Uterus (tissue), 3 donors: ENCODE measurements at regions not wholly inside any gene's neighbourhood (a gene's known extent, or its start where the extent isn't known, plus 50 kb on each side); places are given as distances from the start of the nearest gene placed in this dataset.

ENCODE experiments used
- DNase-seq, 2 donors: peaks; one replicate each; pipeline ENCODE4 v3.0.0-alpha.2; 2019 to 2020
- H3K27ac ChIP-seq, 2 donors: fragments of 200-600 bp; sonication (generic); 1 replicate in 1 of 2; 2 replicates in 1 of 2; pipeline ENCODE4 v1.5.1; 2016 to 2018
- H3K27me3 ChIP-seq, 2 donors: fragments of 200-600 bp; sonication (generic); one replicate each; pipeline ENCODE4 v1.5.1; 2018 to 2019; ENCODE audit warnings: control low read depth in 1 of 2
- H3K36me3 ChIP-seq, 2 donors: fragments of 200-600 bp; sonication (generic); one replicate each; pipeline ENCODE4 v1.5.1; 2019; ENCODE audit warnings: control low read depth in 1 of 2
- H3K4me1 ChIP-seq, 2 donors: fragments of 200-600 bp; sonication (generic); one replicate each; pipeline ENCODE4 v1.5.1; 2018 to 2019; ENCODE audit warnings: control low read depth in 1 of 2
- H3K4me3 ChIP-seq, 2 donors: fragments of 200-600 bp; sonication (generic); 1 replicate in 1 of 2; 2 replicates in 1 of 2; pipeline ENCODE4 v1.5.1; 2018 to 2019; ENCODE audit warnings: mild to moderate bottlenecking in 1 of 2
- H3K9me3 ChIP-seq, 2 donors: fragments of 200-600 bp; sonication (generic); one replicate each; pipeline ENCODE4 v1.5.1; 2019; ENCODE audit warnings: control low read depth in 1 of 2
- CTCF ChIP-seq, 4 experiments: fragments of 200-600 bp in 2 of 4; fragments of 450-650 bp in 2 of 4; sonication (generic) in 2 of 4; IDR thresholded peaks; one replicate each; pipeline ENCODE4 v1.5.1; 2016 to 2019; ENCODE audit warnings: antibody characterized with exemption in 4 of 4, mild to moderate bottlenecking in 2 of 4, moderate library complexity in 1 of 4
- POLR2A ChIP-seq, 2 donors: fragments of 450-650 bp; IDR thresholded peaks; one replicate each; pipeline ENCODE4 v1.6.1; 2016; ENCODE audit warnings: antibody characterized with exemption in 2 of 2, mild to moderate bottlenecking in 1 of 2, moderate library complexity in 1 of 2
- intact Hi-C: fragments of 100-400 bp; cut with DNase I; formaldehyde crosslinking; loops from one replicate; pipeline ENCODE4 v1.15.1; 2023; ENCODE audit warnings: low total_unique reads
- donor health status: DM: yes; HTN: yes; CAD: no.

- no peak for TF ChIP-seq CTCF (IDR thresholded peaks at IDR 0.05)
- no peak for TF ChIP-seq POLR2A (IDR thresholded peaks at IDR 0.05)
- intact Hi-C loops: no loop called here
- no peak for DNase-seq
These were observed 410.1 kb downstream of the OMA1 start for GRCh38 chr1:58136387-58136786.

GRCh38 chr1:58135821-58136321 is 410.7 kb downstream of the OMA1 start:
- Histone ChIP-seq H3K27ac (no peak overlapping the region), H3K9me3 (no peaks in the 10 kb centered on the region), H3K4me3 (no peak overlapping the region), H3K36me3 (no peaks in the 10 kb centered on the region), H3K4me1 (no peaks in the 10 kb centered on the region), H3K27me3 (no peaks in the 10 kb centered on the region)
- DNase-seq: no peak
- intact Hi-C loops: no loop called here
- TF ChIP-seq POLR2A (IDR thresholded peaks at IDR 0.05) (no peak), CTCF (IDR thresholded peaks at IDR 0.05) (no peak)

More at GRCh38 chr1:58136387-58136786, 410.1 kb downstream of the OMA1 start:
- Histone ChIP-seq H3K4me1 (no peaks in the 10 kb centered on the region), H3K36me3 (no peaks in the 10 kb centered on the region), H3K27me3 (no peaks in the 10 kb centered on the region), H3K4me3 (no peak overlapping the region), H3K27ac (no peak overlapping the region), H3K9me3 (no peaks in the 10 kb centered on the region)

GRCh38 chr1:58133562-58133961 is 413.0 kb downstream of the OMA1 start:
- Histone ChIP-seq H3K4me3 (no peak overlapping the region), H3K9me3 (no peaks in the 10 kb centered on the region), H3K27me3 (no peaks in the 10 kb centered on the region), H3K27ac (no peak overlapping the region), H3K4me1 (no peaks in the 10 kb centered on the region), H3K36me3 (no peaks in the 10 kb centered on the region)
- TF ChIP-seq POLR2A (IDR thresholded peaks at IDR 0.05) (no peak), CTCF (IDR thresholded peaks at IDR 0.05) (no peak)
- DNase-seq: no peak
- intact Hi-C loops: no loop called here

- H3K4me1 ChIP-seq: no peaks in the 10 kb centered on the region
- TF ChIP-seq POLR2A (IDR thresholded peaks at IDR 0.05) (no peak), CTCF (IDR thresholded peaks at IDR 0.05) (no peak)
- no peaks in the 10 kb centered on the region for H3K9me3 ChIP-seq
- H3K4me3 ChIP-seq: no peak overlapping the region
- intact Hi-C loops: no loop called here
- no peaks in the 10 kb centered on the region for H3K36me3 ChIP-seq
- H3K27ac ChIP-seq: no peak overlapping the region
- no peak for DNase-seq
- no peaks in the 10 kb centered on the region for H3K27me3 ChIP-seq
These were observed 423.5 kb downstream of the OMA1 start for GRCh38 chr1:58123051-58123450.

GRCh38 chr1:58119971-58120370 is 426.6 kb downstream of the OMA1 start:
- intact Hi-C loops: no loop called here

More at GRCh38 chr1:58119971-58120370, 426.6 kb downstream of the OMA1 start:
- no peaks in the 10 kb centered on the region for H3K4me1 ChIP-seq
- no peaks in the 10 kb centered on the region for H3K27me3 ChIP-seq
- no peaks in the 10 kb centered on the region for H3K36me3 ChIP-seq
- H3K27ac ChIP-seq: no peak overlapping the region
- TF ChIP-seq CTCF (IDR thresholded peaks at IDR 0.05) (no peak), POLR2A (IDR thresholded peaks at IDR 0.05) (no peak)
- no peak overlapping the region for H3K4me3 ChIP-seq
- DNase-seq: no peak
- no peaks in the 10 kb centered on the region for H3K9me3 ChIP-seq
